ENCODE measurements at regions not wholly inside any gene's neighbourhood (a gene's known extent, or its start where the extent isn't known, plus 50 kb on each side); places are given as distances from the start of the nearest gene placed in this dataset.

GRCh38 chr1:170460001-170460400 is 72.0 kb upstream of the GORAB start (continued):
- no peak for TF ChIP-seq NRF1 (IDR thresholded peaks at IDR 0.05; ENCODE audit: low read depth, low read length)
- no peak for TF ChIP-seq USF2 (IDR thresholded peaks at IDR 0.05; ENCODE audit: low read length)
- no peak for TF ChIP-seq ZNF274 (IDR thresholded peaks at IDR 0.05; ENCODE audit: borderline replicate concordance, extremely low read depth, low read length)

Measured in H1 (cell line).